NB4 (cell line): ENCODE measurements at regions not wholly inside any gene's neighbourhood (a gene's known extent, or its start where the extent isn't known, plus 50 kb on each side); places are given as distances from the start of the nearest gene placed in this dataset.

Experiments used
- CTCF ChIP-seq: IDR thresholded peaks from one replicate; pipeline ENCODE4 v1.5.1; 2012; ENCODE audit warnings: low read depth, low read length
- POLR2A ChIP-seq: IDR thresholded peaks from 2 replicates; pipeline ENCODE4 v1.6.1; 2011; ENCODE audit warnings: mild to moderate bottlenecking; ENCODE audit not compliant: insufficient read length; ENCODE audit errors: extremely low read depth

DNA sequence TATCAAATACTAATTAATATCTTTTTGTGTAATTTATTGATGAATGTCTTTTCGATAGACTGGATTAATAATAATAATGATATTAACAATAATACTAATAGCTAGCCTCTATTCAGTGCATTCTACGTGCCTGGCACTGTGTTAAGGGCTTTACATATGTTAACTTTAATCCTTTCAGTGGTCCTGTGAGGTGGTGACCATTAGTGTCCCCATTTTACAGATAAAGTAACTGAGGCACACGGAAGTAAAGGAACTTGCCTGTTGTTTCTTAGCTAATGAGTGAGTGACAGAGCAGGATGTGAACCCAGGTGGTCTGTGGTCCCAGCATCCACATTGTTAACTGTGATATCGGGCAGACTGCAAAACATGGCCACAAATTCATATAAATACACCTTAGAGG lies 335.7 kb upstream of the PROX1 start:
- TF ChIP-seq CTCF (no peak), POLR2A (no peak)
